NCI-H1417 (cell line): ENCODE measurements at regions not wholly inside any gene's neighbourhood (a gene's known extent, or its start where the extent isn't known, plus 50 kb on each side); places are given as distances from the start of the nearest gene placed in this dataset.
A peak's percentile ranks its signal among the peaks of the same experiment; 100 is the strongest.

ENCODE experiments used
- DNase-seq, 3 experiments: peaks; one replicate each; lab custom pipeline; 2025; lab: John Stamatoyannopoulos, UW

GRCh38 chr4:187181054-187181453 lies 457.4 kb upstream of the FAT1 start:
- DNase-seq: no peak

- no peak for DNase-seq
Measured at GRCh38 chr4:187183346-187183745, 459.7 kb upstream of the FAT1 start.

DNA sequence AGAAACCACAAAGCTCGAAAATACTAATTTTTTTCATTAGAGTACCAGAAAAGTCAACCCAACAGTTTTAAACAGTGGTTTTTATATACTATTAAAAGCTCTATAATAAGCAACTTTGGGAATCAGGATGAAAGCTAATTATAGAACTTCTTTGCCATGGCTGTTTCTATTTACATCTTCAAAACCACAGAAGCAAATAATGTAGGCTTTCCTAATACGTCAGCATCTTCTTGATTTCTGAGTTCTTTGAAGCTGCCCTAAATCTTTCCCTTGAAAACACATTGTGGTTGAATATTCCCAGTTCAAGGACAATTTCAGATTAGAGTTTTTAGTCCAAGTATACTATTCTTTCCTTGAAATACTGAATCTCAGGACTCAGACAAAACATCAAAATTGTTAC lies 460.2 kb upstream of the FAT1 start:
- DNase-seq: no peak

GRCh38 chr4:187184508-187184907 lies 460.9 kb upstream of the FAT1 start:
- DNase-seq: peak in 2 of 3 experiments; percentile 30 to 75

- DNase-seq: no peak
Measured at GRCh38 chr4:187188118-187188517, 464.5 kb upstream of the FAT1 start.

DNA sequence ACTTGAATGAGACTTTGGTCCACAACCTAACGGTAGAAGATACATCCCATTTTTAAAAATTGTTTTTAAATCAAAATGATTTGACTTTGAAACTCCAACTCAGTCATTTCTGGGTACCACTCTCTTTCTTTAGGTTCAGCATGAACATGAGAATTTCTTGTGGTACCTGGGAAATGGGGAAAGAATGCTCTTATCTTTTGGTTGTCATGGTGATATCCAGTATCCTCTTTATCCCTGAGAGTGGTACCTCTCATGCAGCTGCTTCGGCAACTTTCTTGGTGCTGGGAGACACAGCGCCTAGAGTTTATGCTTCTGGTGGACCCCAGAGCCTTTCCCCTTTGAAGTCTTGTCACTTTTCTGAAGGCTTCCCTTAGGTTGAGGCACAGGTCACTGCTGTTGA lies 465.1 kb upstream of the FAT1 start:
- DNase-seq: no peak

DNA sequence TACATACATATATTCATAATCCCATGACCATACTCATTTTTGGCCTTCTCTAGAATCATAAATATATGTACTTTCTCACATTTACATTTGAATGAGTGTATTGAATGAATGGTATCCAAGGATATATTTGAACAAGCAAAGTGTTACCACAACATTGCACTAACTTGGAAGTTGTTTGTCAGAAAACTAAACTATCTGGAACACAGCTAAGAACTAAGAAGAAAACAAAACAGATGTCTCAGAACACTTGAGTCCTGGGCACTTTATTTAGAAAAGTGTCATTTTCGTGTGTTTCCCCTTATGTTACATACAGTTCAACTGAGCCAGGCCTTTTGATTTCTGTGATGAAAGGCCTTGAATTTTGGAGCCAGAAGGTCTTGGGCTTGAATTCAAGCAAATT lies 466.7 kb upstream of the FAT1 start:
- DNase-seq: no peak

DNA sequence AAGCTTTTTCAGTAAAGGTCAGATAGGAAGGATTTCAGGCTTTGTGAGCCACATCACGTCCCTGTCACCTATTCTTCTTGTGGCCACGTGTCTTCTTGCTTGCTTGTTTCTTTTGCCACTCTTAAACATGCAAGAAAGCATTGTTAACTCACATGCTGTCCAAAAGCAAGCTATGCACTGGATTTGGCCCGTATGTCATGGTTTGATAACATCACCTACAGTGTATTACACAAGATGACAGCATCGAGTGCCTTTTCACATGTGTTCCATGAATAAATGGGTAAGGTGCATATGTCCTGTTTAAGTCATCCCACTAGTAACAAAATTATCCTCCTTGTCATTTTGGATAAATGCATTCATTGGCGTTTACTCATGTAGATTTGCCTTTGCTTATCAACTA lies 468.0 kb upstream of the FAT1 start:
- no peak for DNase-seq

GRCh38 chr4:187192266-187192665 lies 468.6 kb upstream of the FAT1 start:
- DNase-seq: no peak

GRCh38 chr4:187193141-187193540 lies 469.5 kb upstream of the FAT1 start:
- no peak for DNase-seq

GRCh38 chr4:187204389-187204918 lies 480.8 kb upstream of the FAT1 start:
- no peak for DNase-seq

GRCh38 chr4:187207931-187208330 lies 484.3 kb upstream of the FAT1 start:
- DNase-seq: no peak

GRCh38 chr4:187208651-187209050 lies 485.0 kb upstream of the FAT1 start:
- DNase-seq: no peak

DNA sequence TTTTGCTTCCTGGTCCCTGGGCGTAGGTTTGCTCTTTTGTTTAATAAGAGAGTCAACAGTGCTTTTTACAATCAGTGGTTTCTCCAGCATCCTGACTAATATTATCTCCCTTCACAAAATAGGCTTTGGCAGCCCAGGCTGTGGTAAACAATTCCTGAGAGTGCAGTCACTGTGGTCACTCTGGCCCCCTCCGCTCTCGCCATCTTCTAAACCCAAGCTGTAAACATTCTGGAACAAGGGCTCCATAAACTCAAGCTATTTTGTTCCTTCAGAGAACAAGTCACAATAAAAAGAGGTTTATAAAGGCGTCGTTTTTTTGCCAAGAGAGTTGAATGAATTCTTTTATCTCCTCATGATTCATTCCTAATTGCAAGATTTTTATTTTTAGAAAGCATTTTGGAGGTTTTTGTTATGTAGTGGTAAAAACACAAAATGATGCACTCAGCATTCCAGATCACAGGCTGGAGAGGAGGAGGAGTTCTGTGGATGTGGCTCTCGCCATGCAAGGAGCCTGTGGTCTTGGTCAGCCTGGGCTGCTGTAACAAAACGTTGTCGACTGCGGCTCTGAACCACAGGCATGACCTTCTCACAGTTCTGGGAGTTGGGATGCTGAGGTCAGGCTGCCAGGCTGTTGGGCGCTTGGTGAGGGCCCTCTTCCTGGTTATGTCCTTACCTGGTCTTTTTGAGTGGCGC lies 486.4 kb upstream of the FAT1 start:
- no peak for DNase-seq

GRCh38 chr4:187212446-187213080 lies 488.9 kb upstream of the FAT1 start:
- DNase-seq: no peak

DNA sequence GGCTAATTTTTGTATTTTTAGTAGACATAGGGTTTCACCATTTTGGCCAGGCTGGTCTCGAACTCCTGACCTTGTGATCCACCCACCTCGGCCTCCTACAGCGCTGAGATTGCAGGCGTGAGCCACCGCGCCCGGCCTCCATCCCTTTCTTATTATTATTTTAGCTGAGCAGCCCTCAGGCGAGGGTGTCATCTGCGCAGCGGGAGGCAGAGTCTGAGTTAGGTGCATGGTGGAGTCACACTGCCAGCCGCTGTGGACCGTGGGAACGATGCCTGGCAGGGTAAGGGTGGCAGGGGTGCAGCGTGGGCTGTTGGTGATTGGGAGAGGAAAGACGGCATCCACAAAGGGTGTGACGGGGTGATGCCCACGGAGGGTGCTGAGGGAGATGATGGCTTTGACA lies 491.8 kb upstream of the FAT1 start:
- DNase-seq: no peak

DNA sequence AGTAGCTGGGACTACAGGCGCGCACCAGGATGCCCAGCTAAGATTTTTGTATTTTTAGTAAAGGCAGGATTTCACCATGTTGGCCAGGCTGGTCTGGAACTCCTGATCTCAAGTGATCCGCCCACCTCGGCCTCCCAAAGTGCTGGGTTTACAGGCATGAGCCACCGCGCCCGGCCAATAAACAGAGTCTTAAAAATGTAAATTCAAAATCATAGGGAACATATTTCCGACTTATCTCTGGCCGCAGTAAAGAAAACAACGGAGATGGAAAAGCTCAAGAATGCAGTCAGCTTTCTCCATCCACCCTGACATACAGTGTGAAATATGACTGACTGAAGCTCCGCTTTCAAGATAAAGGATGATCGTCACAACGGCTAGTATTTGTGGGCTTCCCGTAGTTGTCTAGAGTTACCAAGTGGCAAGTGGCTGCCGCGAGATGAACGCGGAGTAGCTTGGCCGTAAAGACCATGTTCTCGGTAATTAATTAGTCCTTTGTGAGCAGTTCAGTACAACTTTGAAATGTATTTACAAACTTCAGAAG lies 495.1 kb upstream of the FAT1 start:
- no peak for DNase-seq

GRCh38 chr4:187224560-187224959 lies 500.9 kb upstream of the FAT1 start:
- DNase-seq: no peak

DNA sequence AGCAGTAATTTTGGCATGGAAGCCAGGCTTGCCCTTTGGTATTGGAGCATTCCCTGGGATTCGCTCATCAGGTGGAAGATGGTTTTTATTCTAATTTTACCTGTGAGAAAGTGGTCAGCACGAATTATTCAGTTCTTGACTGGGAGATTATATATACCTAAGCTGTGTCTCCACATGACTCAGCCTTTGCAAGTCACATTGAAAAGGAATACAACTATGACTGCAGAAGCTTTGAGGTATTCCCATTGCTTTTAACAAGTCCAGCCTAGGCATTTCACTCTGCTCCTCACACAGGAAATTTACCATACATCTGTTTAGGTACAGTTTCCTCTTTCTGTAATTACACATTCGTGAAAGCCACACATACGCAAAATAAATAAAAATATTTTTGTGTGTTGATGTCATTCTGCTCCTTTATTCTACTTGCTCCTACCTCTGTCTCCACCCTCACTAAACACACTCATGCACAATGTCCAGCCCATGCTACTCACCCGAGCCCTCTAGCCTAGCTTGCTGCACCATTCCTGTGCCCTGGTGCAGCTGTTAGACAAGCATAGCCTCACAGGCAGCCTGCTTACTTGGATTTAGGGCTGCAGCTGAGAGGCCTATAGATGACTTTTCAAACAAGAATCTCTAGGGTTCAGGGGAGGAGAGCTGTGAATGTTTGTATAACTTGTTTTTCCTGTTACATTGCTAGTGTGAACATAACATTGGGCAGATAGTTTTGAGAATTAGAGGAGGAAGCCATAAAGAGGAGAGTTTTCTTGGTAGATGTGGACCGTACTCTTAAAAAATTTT lies 504.4 kb upstream of the FAT1 start:
- DNase-seq: no peak

- peak in 1 of 3 experiments; percentile 34 for DNase-seq
Measured at GRCh38 chr4:187232196-187232595, 508.5 kb upstream of the FAT1 start.

DNA sequence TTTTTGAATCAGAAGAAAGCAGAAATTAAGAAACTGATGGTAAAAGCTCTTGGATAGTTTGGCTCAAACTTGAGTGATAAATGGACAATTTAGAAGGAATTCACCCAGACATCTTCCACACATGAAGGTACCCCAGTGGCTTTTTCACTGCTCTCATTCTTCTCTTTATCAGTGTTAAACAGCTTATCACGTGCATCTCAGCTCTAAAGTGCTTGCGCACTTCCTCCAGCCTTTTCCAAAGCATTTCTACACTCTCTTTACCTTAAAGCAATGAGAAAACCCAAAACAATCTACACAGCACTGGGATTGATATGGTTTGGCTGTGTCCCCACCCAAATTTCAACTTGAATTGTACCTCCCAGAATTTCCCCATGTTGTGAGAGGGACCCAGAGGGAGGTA lies 509.1 kb upstream of the FAT1 start:
- no peak for DNase-seq

DNA sequence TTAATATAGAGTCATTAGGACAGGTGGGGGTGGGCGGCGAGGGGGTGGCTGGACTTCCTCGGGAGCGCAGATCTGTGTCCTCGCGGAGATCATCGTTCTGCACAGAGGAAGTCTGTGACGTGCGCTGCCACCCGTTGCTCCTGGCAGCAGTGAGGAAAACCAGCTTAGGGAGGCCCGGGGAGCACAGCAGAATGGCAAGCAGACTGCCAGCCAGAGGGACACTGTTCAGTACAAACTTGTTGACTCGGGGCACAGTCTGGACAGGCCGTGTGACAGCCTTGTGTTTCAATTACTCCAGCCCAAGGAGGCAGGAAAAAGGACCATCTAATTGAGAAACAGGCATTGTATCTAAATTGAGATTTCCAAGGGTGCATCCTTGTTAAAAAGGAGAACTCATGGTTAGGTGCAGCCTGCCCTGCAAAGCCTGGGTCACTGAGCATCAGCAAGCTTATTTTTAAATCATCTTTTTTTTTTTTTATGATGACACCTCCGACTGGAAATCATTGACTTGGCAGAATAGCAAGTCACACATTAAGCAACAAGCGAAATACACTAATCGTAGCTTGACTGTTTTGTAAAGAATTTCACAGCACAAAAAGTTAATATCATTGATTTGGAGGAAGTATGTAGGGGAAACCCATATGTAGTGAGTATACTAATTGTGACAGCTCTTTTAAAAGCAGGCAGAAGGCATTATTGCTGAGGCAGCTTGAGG lies 512.0 kb upstream of the FAT1 start:
- DNase-seq: peak in 2 of 3 experiments; percentile 7 to 20
